ENCODE measurements at regions not wholly inside any gene's neighbourhood (a gene's known extent, or its start where the extent isn't known, plus 50 kb on each side); places are given as distances from the start of the nearest gene placed in this dataset.

DNA sequence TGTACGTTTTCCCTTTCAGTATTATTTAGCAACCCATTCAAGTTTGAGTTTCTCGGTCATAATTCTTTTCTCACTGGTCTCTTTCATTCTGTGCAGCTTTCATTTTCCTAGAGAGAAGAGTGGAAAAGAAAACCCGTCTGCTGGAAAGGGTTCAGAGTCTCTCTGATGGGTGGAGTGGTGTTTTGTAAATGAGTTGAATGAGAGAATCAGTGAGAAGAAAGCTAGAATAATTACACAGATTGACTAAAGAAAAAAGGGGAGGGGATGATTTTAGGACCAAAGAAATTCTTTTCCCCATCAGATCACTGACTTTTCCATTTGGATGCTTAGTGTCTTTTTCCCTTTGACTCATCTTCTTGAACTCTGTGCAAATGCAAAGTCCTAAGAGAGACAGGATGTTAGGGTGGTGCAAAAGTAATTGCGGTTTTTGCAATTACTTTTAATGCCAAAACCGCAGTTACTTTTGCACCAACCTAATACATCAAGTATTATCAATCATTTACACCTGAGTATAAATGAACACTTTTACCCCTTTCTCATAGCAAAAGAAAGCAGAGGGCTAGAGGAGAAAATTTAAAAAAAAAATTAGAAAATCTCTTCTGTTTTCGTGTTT lies 242.1 kb upstream of the SP4 start:
- no peak overlapping the region for H3K27ac ChIP-seq (ENCODE audit: insufficient read depth in 1 of 2, low read depth in 1 of 2, low read length in 2 of 2, poor library complexity in 1 of 2, severe bottlenecking in 2 of 2)
- DNase-seq = no peak
- H3K27me3 ChIP-seq (replicated peaks in 2 of 5; ENCODE audit: control insufficient read depth in 4 of 5, insufficient read depth in 5 of 5, low read length in 4 of 5) = no peaks in the 10 kb centered on the region
- H3K4me1 ChIP-seq (ENCODE audit: control extremely low read depth in 1 of 4, control insufficient read depth in 4 of 4, insufficient read depth in 4 of 4, low read length in 3 of 4) = no peaks in the 10 kb centered on the region
- no peaks in the 10 kb centered on the region for H3K9me3 ChIP-seq (ENCODE audit: control extremely low read depth in 1 of 5, control insufficient read depth in 4 of 5, insufficient read depth in 2 of 5, low read depth in 1 of 5, low read length in 4 of 5)
- CTCF ChIA-PET = no interaction called here
- 100% methylated on average over 2 of the region's 6 CpGs for WGBS (ENCODE audit: insufficient coverage)
- H3K4me3 ChIP-seq (ENCODE audit: control insufficient read depth in 1 of 7, extremely low read depth in 1 of 7, insufficient read depth in 4 of 7, low read depth in 2 of 7, low read length in 6 of 7) = no peak overlapping the region
- POLR2A ChIA-PET = no interaction called here
- no peaks in the 10 kb centered on the region for H3K36me3 ChIP-seq (ENCODE audit: control insufficient read depth in 4 of 4, insufficient read depth in 4 of 4, low read length in 3 of 4)

DNA sequence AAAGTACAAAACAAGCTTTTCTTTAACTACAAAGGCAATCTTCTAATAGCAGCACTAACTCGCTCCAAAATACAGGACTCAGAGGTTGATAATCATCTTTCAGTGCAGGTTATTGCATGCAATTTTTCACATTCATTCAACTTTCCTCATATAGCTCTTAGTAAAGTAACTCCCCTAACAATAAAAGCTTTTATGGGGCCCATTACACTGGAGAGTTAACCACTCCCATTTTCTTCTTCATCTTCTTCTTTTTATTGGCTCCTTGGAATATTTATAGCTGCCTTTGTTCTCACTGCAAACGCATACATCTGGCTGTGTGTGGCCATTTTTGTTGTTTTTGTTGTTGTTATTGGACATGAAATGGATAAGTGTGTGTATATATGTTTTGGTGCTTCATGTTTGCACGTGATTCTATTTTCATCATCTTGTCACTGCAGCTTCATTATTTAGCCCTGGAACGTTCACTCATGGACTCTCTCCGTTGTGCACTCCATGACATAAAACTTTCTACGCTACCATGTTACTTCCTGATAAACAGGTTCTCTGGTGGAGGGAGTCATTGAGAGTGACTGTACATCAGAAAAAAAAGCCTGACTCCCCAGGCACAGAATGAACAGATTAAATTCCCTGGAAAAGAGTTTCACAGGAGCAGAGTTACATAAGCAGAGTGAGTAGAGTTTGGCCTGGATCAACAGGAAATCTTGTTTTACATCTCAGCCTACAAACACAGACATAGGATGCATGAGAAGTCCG lies 236.4 kb upstream of the SP4 start:
- H3K4me3 ChIP-seq (ENCODE audit: control insufficient read depth in 1 of 7, extremely low read depth in 1 of 7, insufficient read depth in 4 of 7, low read depth in 2 of 7, low read length in 6 of 7) = no peak overlapping the region
- no peak for DNase-seq
- H3K36me3 ChIP-seq (ENCODE audit: control insufficient read depth in 4 of 4, insufficient read depth in 4 of 4, low read length in 3 of 4) = no peaks in the 10 kb centered on the region
- POLR2A ChIA-PET = no interaction called here
- H3K27ac ChIP-seq (ENCODE audit: insufficient read depth in 1 of 2, low read depth in 1 of 2, low read length in 2 of 2, poor library complexity in 1 of 2, severe bottlenecking in 2 of 2) = no peak overlapping the region
- 93% methylated on average over 3 of the region's 7 CpGs for WGBS (ENCODE audit: insufficient coverage)
- H3K4me1 ChIP-seq (ENCODE audit: control extremely low read depth in 1 of 4, control insufficient read depth in 4 of 4, insufficient read depth in 4 of 4, low read length in 3 of 4) = no peaks in the 10 kb centered on the region
- H3K9me3 ChIP-seq (ENCODE audit: control extremely low read depth in 1 of 5, control insufficient read depth in 4 of 5, insufficient read depth in 2 of 5, low read depth in 1 of 5, low read length in 4 of 5) = no peaks in the 10 kb centered on the region
- CTCF ChIA-PET = no interaction called here
- no peaks in the 10 kb centered on the region for H3K27me3 ChIP-seq (replicated peaks in 2 of 5; ENCODE audit: control insufficient read depth in 4 of 5, insufficient read depth in 5 of 5, low read length in 4 of 5)

- ChIA-PET CTCF (no interaction called here), POLR2A (no interaction called here)
- WGBS (ENCODE audit: insufficient coverage) = 100% methylated on average over 1 of the region's 2 CpGs
- H3K9me3 ChIP-seq (ENCODE audit: control extremely low read depth in 1 of 5, control insufficient read depth in 4 of 5, insufficient read depth in 2 of 5, low read depth in 1 of 5, low read length in 4 of 5) = no peaks in the 10 kb centered on the region
- DNase-seq = no peak
- no peaks in the 10 kb centered on the region for H3K27me3 ChIP-seq (replicated peaks in 2 of 5; ENCODE audit: control insufficient read depth in 4 of 5, insufficient read depth in 5 of 5, low read length in 4 of 5)
- H3K27ac ChIP-seq (ENCODE audit: insufficient read depth in 1 of 2, low read depth in 1 of 2, low read length in 2 of 2, poor library complexity in 1 of 2, severe bottlenecking in 2 of 2) = no peak overlapping the region
- no peak overlapping the region for H3K4me3 ChIP-seq (ENCODE audit: control insufficient read depth in 1 of 7, extremely low read depth in 1 of 7, insufficient read depth in 4 of 7, low read depth in 2 of 7, low read length in 6 of 7)
- H3K36me3 ChIP-seq (ENCODE audit: control insufficient read depth in 4 of 4, insufficient read depth in 4 of 4, low read length in 3 of 4) = no peaks in the 10 kb centered on the region
- no peaks in the 10 kb centered on the region for H3K4me1 ChIP-seq (ENCODE audit: control extremely low read depth in 1 of 4, control insufficient read depth in 4 of 4, insufficient read depth in 4 of 4, low read length in 3 of 4)
These were observed 235.2 kb upstream of the SP4 start for GRCh38 chr7:21192657-21193056.

DNA sequence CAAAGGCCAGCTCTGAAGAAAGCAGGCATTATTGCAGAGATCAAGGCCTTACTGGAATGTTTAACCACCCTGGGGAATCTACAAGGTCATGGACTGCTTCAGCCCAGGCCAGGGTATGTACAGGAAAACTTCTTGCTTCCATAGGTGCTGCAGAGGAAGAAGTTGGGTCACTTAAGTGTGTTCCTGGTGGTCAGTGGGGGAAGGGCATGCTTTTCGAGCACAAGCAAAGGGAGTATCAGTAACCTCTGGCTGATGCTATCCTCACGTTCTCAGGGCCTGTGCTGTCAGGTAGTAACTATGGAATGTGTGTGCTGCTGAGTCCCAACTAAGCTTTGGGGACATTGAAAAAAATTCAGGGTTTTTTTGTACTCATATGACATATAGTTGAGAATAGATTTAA lies 234.0 kb upstream of the SP4 start:
- CTCF ChIA-PET = no interaction called here
- POLR2A ChIA-PET = no interaction called here
- no peak for DNase-seq
- Histone ChIP-seq H3K27me3 (replicated peaks in 2 of 5; ENCODE audit: control insufficient read depth in 4 of 5, insufficient read depth in 5 of 5, low read length in 4 of 5) (no peaks in the 10 kb centered on the region), H3K4me1 (ENCODE audit: control extremely low read depth in 1 of 4, control insufficient read depth in 4 of 4, insufficient read depth in 4 of 4, low read length in 3 of 4) (no peaks in the 10 kb centered on the region), H3K27ac (ENCODE audit: insufficient read depth in 1 of 2, low read depth in 1 of 2, low read length in 2 of 2, poor library complexity in 1 of 2, severe bottlenecking in 2 of 2) (no peak overlapping the region), H3K4me3 (ENCODE audit: control insufficient read depth in 1 of 7, extremely low read depth in 1 of 7, insufficient read depth in 4 of 7, low read depth in 2 of 7, low read length in 6 of 7) (no peak overlapping the region), H3K9me3 (ENCODE audit: control extremely low read depth in 1 of 5, control insufficient read depth in 4 of 5, insufficient read depth in 2 of 5, low read depth in 1 of 5, low read length in 4 of 5) (no peaks in the 10 kb centered on the region), H3K36me3 (ENCODE audit: control insufficient read depth in 4 of 4, insufficient read depth in 4 of 4, low read length in 3 of 4) (no peaks in the 10 kb centered on the region)
- WGBS (ENCODE audit: insufficient coverage) = 100% methylated on average over 2 of the region's 2 CpGs

GRCh38 chr7:21194936-21195335 lies 232.9 kb upstream of the SP4 start:
- Histone ChIP-seq H3K27ac (ENCODE audit: insufficient read depth in 1 of 2, low read depth in 1 of 2, low read length in 2 of 2, poor library complexity in 1 of 2, severe bottlenecking in 2 of 2) (no peak overlapping the region), H3K36me3 (ENCODE audit: control insufficient read depth in 4 of 4, insufficient read depth in 4 of 4, low read length in 3 of 4) (no peaks in the 10 kb centered on the region), H3K4me1 (ENCODE audit: control extremely low read depth in 1 of 4, control insufficient read depth in 4 of 4, insufficient read depth in 4 of 4, low read length in 3 of 4) (no peaks in the 10 kb centered on the region), H3K4me3 (ENCODE audit: control insufficient read depth in 1 of 7, extremely low read depth in 1 of 7, insufficient read depth in 4 of 7, low read depth in 2 of 7, low read length in 6 of 7) (no peak overlapping the region), H3K9me3 (ENCODE audit: control extremely low read depth in 1 of 5, control insufficient read depth in 4 of 5, insufficient read depth in 2 of 5, low read depth in 1 of 5, low read length in 4 of 5) (no peaks in the 10 kb centered on the region), H3K27me3 (replicated peaks in 2 of 5; ENCODE audit: control insufficient read depth in 4 of 5, insufficient read depth in 5 of 5, low read length in 4 of 5) (no peaks in the 10 kb centered on the region)
- ChIA-PET POLR2A (no interaction called here), CTCF (no interaction called here)
- no peak for DNase-seq
- WGBS (ENCODE audit: insufficient coverage) = 83% methylated on average over 1 of the region's 4 CpGs

- WGBS (ENCODE audit: insufficient coverage) = no CpG with 5 or more reads among the region's 1 CpG
- ChIA-PET POLR2A (no interaction called here), CTCF (no interaction called here)
- Histone ChIP-seq H3K27me3 (replicated peaks in 2 of 5; ENCODE audit: control insufficient read depth in 4 of 5, insufficient read depth in 5 of 5, low read length in 4 of 5) (no peaks in the 10 kb centered on the region), H3K36me3 (ENCODE audit: control insufficient read depth in 4 of 4, insufficient read depth in 4 of 4, low read length in 3 of 4) (no peaks in the 10 kb centered on the region), H3K4me1 (ENCODE audit: control extremely low read depth in 1 of 4, control insufficient read depth in 4 of 4, insufficient read depth in 4 of 4, low read length in 3 of 4) (no peaks in the 10 kb centered on the region), H3K9me3 (ENCODE audit: control extremely low read depth in 1 of 5, control insufficient read depth in 4 of 5, insufficient read depth in 2 of 5, low read depth in 1 of 5, low read length in 4 of 5) (no peaks in the 10 kb centered on the region), H3K27ac (ENCODE audit: insufficient read depth in 1 of 2, low read depth in 1 of 2, low read length in 2 of 2, poor library complexity in 1 of 2, severe bottlenecking in 2 of 2) (no peak overlapping the region), H3K4me3 (ENCODE audit: control insufficient read depth in 1 of 7, extremely low read depth in 1 of 7, insufficient read depth in 4 of 7, low read depth in 2 of 7, low read length in 6 of 7) (no peak overlapping the region)
- no peak for DNase-seq
These were observed 229.0 kb upstream of the SP4 start for GRCh38 chr7:21198921-21199320.

DNA sequence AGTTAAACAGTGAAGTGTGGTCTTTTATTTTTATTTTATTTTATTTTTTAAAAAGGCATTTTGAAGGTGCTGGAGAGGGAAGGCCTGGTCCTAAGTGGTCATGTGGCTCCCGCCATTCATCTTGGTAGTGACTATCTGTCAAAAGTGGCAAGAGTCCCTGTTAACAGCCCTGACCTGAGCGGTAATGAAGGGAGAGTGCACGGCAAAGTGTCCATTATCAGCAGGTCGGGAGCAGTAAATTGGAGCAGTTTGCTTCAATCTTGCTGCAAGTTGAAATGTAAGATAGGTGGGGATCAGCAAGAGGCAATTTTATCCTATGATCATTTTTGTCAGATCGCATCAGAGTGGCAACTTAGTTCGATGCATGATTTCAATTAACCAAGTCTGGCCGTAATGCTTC lies 227.4 kb upstream of the SP4 start:
- H3K27me3 ChIP-seq (replicated peaks in 2 of 5; ENCODE audit: control insufficient read depth in 4 of 5, insufficient read depth in 5 of 5, low read length in 4 of 5) = no peaks in the 10 kb centered on the region

More for the DNA sequence above, 227.4 kb upstream of the SP4 start:
- no peaks in the 10 kb centered on the region for H3K36me3 ChIP-seq (ENCODE audit: control insufficient read depth in 4 of 4, insufficient read depth in 4 of 4, low read length in 3 of 4)
- WGBS (ENCODE audit: insufficient coverage) = 90% methylated on average over 7 of the region's 7 CpGs
- POLR2A ChIA-PET = no interaction called here
- H3K4me3 ChIP-seq (ENCODE audit: control insufficient read depth in 1 of 7, extremely low read depth in 1 of 7, insufficient read depth in 4 of 7, low read depth in 2 of 7, low read length in 6 of 7) = no peak overlapping the region
- H3K4me1 ChIP-seq (ENCODE audit: control extremely low read depth in 1 of 4, control insufficient read depth in 4 of 4, insufficient read depth in 4 of 4, low read length in 3 of 4) = no peaks in the 10 kb centered on the region
- CTCF ChIA-PET = no interaction called here
- no peaks in the 10 kb centered on the region for H3K9me3 ChIP-seq (ENCODE audit: control extremely low read depth in 1 of 5, control insufficient read depth in 4 of 5, insufficient read depth in 2 of 5, low read depth in 1 of 5, low read length in 4 of 5)
- DNase-seq = no peak
- H3K27ac ChIP-seq (ENCODE audit: insufficient read depth in 1 of 2, low read depth in 1 of 2, low read length in 2 of 2, poor library complexity in 1 of 2, severe bottlenecking in 2 of 2) = no peak overlapping the region
